ENCODE measurements at regions not wholly inside any gene's neighbourhood (a gene's known extent, or its start where the extent isn't known, plus 50 kb on each side); places are given as distances from the start of the nearest gene placed in this dataset.

- no peak for ATAC-seq
- intact Hi-C loops (cut with DNase I), result no loop called here
- 82 to 92% (median 87%) methylated on average over 7 of the region's 7 CpGs for WGBS, 4 donors
- TF ChIP-seq POLR2A (IDR thresholded peaks at IDR 0.05), result no peak
- TF ChIP-seq, protein P1, sequence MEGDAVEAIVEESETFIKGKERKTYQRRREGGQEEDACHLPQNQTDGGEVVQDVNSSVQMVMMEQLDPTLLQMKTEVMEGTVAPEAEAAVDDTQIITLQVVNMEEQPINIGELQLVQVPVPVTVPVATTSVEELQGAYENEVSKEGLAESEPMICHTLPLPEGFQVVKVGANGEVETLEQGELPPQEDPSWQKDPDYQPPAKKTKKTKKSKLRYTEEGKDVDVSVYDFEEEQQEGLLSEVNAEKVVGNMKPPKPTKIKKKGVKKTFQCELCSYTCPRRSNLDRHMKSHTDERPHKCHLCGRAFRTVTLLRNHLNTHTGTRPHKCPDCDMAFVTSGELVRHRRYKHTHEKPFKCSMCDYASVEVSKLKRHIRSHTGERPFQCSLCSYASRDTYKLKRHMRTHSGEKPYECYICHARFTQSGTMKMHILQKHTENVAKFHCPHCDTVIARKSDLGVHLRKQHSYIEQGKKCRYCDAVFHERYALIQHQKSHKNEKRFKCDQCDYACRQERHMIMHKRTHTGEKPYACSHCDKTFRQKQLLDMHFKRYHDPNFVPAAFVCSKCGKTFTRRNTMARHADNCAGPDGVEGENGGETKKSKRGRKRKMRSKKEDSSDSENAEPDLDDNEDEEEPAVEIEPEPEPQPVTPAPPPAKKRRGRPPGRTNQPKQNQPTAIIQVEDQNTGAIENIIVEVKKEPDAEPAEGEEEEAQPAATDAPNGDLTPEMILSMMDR (IDR thresholded peaks at IDR 0.05), result no peak
- H3K27ac ChIP-seq, result no peak overlapping the region
- no peak overlapping the region for H3K4me3 ChIP-seq
- no peak for DNase-seq
- H3K9me3 ChIP-seq, result peaks cover 0 to 6% (median 0%) of the 10 kb centered on the region in 12 donors
- no peaks in the 10 kb centered on the region for H3K4me1 ChIP-seq
- H3K36me3 ChIP-seq, result no peaks in the 10 kb centered on the region
- H3K27me3 ChIP-seq, result no peaks in the 10 kb centered on the region
Measured at GRCh38 chr4:144582105-144582850, 63.7 kb upstream of the HHIP start.

- WGBS, 4 donors, result 77 to 87% (median 79%) methylated on average over 3 of the region's 3 CpGs
- H3K27me3 ChIP-seq, result no peaks in the 10 kb centered on the region
- intact Hi-C loops (cut with DNase I), result no loop called here
- DNase-seq, result no peak
- H3K9me3 ChIP-seq, result peaks cover 0 to 8% (median 0%) of the 10 kb centered on the region in 12 donors
- no peak for ATAC-seq
- H3K4me3 ChIP-seq, result no peak overlapping the region
- H3K4me1 ChIP-seq, result no peaks in the 10 kb centered on the region
- H3K36me3 ChIP-seq, result no peaks in the 10 kb centered on the region
- TF ChIP-seq POLR2A (IDR thresholded peaks at IDR 0.05), result no peak
- H3K27ac ChIP-seq, result no peak overlapping the region
Measured at GRCh38 chr4:144582975-144583374, 63.0 kb upstream of the HHIP start.

DNA sequence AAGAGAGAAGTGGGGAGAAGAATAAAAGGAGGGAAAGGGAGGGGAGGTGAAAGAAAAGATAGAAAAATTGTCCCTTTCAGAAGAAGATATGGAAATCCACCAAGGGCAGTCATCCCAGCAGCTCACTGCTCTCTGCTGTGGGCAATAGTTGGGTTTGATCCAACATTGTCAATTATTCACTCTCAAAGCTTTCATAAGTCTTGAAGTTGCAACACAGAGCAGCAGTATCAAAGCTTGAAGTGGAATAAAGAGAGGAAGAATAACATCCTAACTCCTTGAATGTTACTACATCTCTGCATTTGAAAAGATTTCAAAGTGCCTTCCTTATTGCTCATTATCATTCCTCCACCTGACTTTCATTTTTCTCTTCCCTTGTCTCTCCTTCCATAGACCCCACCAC, 62.3 kb upstream of the HHIP start:
- Histone ChIP-seq H3K36me3 (no peaks in the 10 kb centered on the region), H3K27me3 (no peaks in the 10 kb centered on the region), H3K4me1 (no peaks in the 10 kb centered on the region), H3K27ac (no peak overlapping the region), H3K4me3 (no peak overlapping the region), H3K9me3 (peaks cover 0 to 11% (median 0%) of the 10 kb centered on the region in 12 donors)
- ATAC-seq (no peak), DNase-seq (no peak)
- TF ChIP-seq, protein P1 (IDR thresholded peaks at IDR 0.05), result no peak
- no peak for TF ChIP-seq POLR2A (IDR thresholded peaks at IDR 0.05)
- intact Hi-C loops (cut with DNase I), result no loop called here

- no peak for ATAC-seq
- DNase-seq, result no peak
- TF ChIP-seq POLR2A (IDR thresholded peaks at IDR 0.05), result no peak
- no peaks in the 10 kb centered on the region for H3K27me3 ChIP-seq
- no peaks in the 10 kb centered on the region for H3K4me1 ChIP-seq
- peaks cover 0 to 11% (median 0%) of the 10 kb centered on the region in 12 donors for H3K9me3 ChIP-seq
- WGBS, 4 donors, result 72 to 78% (median 75%) methylated on average over 3 of the region's 3 CpGs
- intact Hi-C loops (cut with DNase I), result no loop called here
- no peak overlapping the region for H3K4me3 ChIP-seq
- no peaks in the 10 kb centered on the region for H3K36me3 ChIP-seq
- H3K27ac ChIP-seq, result no peak overlapping the region
Measured at GRCh38 chr4:144584428-144584827, 61.5 kb upstream of the HHIP start.

DNA sequence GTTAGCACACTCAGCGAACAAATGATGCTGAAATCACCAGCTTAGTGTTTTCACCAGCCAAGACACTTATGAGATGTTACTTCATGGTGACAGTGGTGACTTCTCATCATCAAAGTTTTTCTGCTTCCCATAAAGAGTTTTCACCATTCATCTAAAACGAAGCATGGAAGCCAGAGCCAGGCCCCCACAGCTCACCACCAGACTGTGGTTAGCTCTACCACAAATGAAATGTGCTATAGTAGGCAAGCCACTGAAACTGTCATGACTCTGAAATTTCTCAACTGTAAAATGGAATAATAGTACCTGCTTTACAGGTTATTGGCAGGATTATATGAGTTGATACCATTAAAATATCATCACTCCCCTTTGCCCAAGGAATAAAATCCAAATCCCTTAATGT, 56.4 kb upstream of the HHIP start:
- 80 to 86% (median 85%) methylated on average over 2 of the region's 2 CpGs for WGBS, 4 donors
- Histone ChIP-seq H3K4me1 (peaks cover 0 to 3% (median 0%) of the 10 kb centered on the region in 12 donors), H3K4me3 (no peak overlapping the region), H3K36me3 (no peaks in the 10 kb centered on the region), H3K9me3 (peaks cover 0 to 11% (median 0%) of the 10 kb centered on the region in 12 donors), H3K27ac (no peak overlapping the region), H3K27me3 (no peaks in the 10 kb centered on the region)
- ATAC-seq (no peak), DNase-seq (no peak)
- intact Hi-C loops (cut with DNase I), result no loop called here
- TF ChIP-seq POLR2A (IDR thresholded peaks at IDR 0.05), result no peak
- TF ChIP-seq, protein P1 (IDR thresholded peaks at IDR 0.05), result no peak
